Cardiac muscle cell (in vitro differentiated cells and primary cell): ENCODE measurements at regions not wholly inside any gene's neighbourhood (a gene's known extent, or its start where the extent isn't known, plus 50 kb on each side); places are given as distances from the start of the nearest gene placed in this dataset.

Experiments used
- DNase-seq, 2 donors: peaks; one replicate each; pipeline versions ENCODE4 v3.0.0 to v3.0.0-alpha.2; 2010 to 2017; ENCODE audit warnings: low read depth in 1 of 2, low spot score in 1 of 2
- H3K27ac ChIP-seq: fragments of 200-600 bp; sonication (generic); 2 replicates; pipeline ENCODE4 v1.5.1; 2016
- H3K27me3 ChIP-seq: fragments of 200-600 bp; sonication (generic); 2 replicates; pipeline ENCODE4 v1.6.0; 2016; ENCODE audit warnings: control low read depth
- H3K36me3 ChIP-seq: fragments of 200-600 bp; sonication (generic); 2 replicates; pipeline ENCODE4 v1.5.1; 2016; ENCODE audit warnings: control low read depth
- H3K4me1 ChIP-seq: fragments of 200-600 bp; sonication (generic); 2 replicates; pipeline ENCODE4 v1.8.1; 2017; ENCODE audit warnings: low read depth, mild to moderate bottlenecking, mixed run types
- H3K4me3 ChIP-seq: fragments of 200-600 bp; sonication (generic); 2 replicates; pipeline ENCODE4 v1.5.1; 2016; ENCODE audit warnings: mild to moderate bottlenecking
- H3K9me3 ChIP-seq: fragments of 200-600 bp; sonication (generic); 2 replicates; pipeline ENCODE4 v1.5.1; 2017; ENCODE audit warnings: low read depth, mild to moderate bottlenecking, control low read depth
- TF ChIP-seq, protein P1 (sequence below): IDR thresholded peaks from 2 replicates; pipeline ENCODE4 v1.5.1; 2012; ENCODE audit warnings: low read depth, mild to moderate bottlenecking, low read length

DNA sequence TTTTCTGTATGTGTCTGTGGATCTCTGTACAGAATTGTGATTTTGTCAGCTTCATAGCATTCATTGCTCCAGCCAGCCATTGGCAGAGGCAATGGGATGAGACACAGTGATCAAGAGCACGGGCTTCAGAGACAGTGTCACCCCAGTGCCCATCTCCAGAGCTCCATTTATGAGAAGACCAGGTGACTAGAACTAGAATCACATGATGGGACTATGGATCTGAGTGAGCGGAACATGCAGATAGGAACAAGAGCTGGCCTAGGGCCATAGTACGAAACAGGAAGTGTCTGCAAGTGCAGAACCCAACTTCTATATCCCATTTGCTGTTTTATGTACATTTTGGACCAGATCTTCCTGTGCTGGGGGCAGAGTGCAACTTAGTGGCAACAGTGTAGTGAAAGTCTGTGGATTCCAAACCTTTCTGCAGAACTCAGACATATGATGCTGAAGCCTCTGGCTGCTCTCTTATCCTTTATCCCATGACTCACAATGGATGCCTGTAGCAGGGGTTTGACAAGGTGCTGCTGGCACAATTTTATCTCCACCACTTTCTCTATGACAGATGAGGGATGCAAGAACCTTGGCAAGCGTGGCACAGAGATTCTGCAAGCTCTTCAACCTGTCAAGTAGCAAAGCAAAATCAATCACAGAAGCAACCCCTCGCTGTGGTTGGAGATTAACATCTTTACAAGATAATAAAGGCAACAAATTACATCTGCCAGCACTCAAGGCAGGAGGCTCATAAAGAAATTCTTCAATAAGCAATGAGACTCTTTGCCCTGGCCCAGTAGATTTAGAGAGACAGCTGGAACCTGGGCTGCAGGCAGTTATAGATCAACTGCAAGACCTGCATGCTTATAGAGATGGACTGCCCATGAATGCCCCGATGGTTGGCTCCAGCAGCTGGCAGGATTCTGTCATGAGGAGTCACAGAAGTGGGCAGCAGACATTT, 681.3 kb downstream of the TNS3 start:
- peak; percentile 18 to 59 for DNase-seq
- H3K27me3 ChIP-seq, result no peaks in the 10 kb centered on the region
- H3K4me3 ChIP-seq, result no peak overlapping the region
- peaks cover 3% of the 10 kb centered on the region for H3K4me1 ChIP-seq
- no peaks in the 10 kb centered on the region for H3K9me3 ChIP-seq
- H3K36me3 ChIP-seq, result no peaks in the 10 kb centered on the region
- TF ChIP-seq, protein P1, sequence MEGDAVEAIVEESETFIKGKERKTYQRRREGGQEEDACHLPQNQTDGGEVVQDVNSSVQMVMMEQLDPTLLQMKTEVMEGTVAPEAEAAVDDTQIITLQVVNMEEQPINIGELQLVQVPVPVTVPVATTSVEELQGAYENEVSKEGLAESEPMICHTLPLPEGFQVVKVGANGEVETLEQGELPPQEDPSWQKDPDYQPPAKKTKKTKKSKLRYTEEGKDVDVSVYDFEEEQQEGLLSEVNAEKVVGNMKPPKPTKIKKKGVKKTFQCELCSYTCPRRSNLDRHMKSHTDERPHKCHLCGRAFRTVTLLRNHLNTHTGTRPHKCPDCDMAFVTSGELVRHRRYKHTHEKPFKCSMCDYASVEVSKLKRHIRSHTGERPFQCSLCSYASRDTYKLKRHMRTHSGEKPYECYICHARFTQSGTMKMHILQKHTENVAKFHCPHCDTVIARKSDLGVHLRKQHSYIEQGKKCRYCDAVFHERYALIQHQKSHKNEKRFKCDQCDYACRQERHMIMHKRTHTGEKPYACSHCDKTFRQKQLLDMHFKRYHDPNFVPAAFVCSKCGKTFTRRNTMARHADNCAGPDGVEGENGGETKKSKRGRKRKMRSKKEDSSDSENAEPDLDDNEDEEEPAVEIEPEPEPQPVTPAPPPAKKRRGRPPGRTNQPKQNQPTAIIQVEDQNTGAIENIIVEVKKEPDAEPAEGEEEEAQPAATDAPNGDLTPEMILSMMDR, result no peak
- no peak overlapping the region for H3K27ac ChIP-seq

DNA sequence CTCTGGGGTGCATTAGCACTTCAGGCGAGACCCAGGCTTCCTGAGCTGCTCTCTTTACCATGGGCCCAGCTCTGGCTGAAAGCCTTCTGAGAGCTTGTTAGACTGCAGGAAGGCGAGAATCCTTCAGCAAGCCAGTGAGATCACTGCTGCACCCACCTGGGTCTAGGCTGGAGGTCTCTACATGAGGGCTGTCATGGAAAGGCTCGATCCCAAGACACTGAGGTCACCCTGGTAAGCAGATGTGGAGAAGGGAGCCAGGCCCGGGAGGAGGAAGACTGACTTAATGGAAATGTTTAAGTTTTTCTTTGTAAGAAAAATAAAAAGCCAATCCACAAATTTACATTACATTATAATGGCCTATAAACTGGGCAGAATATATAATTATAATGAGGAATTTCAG, 684.5 kb downstream of the TNS3 start:
- Histone ChIP-seq H3K27me3 (no peaks in the 10 kb centered on the region), H3K9me3 (no peaks in the 10 kb centered on the region), H3K4me1 (peaks cover 3% of the 10 kb centered on the region), H3K27ac (no peak overlapping the region), H3K36me3 (no peaks in the 10 kb centered on the region), H3K4me3 (no peak overlapping the region)
- TF ChIP-seq, protein P1, result no peak
- no peak for DNase-seq

DNA sequence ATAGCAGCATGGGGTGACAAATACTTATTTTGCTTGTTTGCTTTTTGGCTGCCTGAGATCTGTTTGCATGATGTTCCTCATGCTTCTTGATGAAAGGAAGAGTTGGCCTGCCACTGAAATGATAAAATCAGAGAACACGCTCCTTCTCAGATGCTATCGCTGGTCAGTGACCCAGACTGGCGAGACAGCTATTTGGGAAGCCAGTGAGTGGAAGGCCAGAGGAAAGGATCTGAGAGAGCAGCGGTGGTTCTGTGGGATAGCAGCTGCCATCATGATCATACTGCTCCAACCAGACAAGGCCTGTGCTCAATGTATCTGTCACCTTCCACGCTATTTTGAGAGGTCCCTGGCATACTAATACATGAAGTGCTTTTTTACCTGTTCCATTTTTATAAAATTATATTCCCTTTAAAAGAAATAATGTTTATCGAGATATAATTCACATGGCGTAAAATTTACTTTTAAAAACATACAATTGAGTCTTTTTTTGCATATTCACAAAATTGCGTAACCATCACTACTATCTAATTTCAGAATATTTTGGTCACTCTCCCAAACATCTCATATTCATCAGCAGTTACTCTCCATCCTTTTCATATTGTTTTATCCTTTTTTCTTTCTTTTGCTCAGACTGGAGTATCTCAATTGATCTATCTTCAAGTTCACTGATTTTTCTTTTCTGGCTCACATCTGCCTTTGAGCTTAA, 695.1 kb downstream of the TNS3 start:
- Histone ChIP-seq H3K9me3 (no peaks in the 10 kb centered on the region), H3K4me1 (no peaks in the 10 kb centered on the region), H3K4me3 (no peak overlapping the region), H3K27ac (no peak overlapping the region), H3K36me3 (no peaks in the 10 kb centered on the region), H3K27me3 (no peaks in the 10 kb centered on the region)
- TF ChIP-seq, protein P1, result no peak
- DNase-seq, result no peak

DNA sequence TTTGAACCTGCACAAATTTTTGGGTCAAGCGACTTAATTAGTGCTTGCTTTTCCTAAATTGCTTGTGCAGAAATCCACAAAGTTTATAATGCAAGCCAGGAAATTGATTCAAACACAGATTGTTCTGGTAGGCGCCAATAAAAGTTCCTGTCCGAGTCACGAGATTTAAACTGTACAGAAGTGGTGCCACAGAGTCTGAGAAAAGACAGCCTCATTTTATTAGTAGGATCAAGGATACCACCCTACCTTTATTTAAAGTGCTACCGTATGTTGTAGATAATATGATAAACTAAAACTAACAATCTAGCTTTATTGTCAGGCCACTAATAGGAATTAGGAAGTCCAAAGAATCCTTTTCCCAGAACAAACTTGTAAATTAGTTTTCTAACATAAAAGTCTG, 696.7 kb downstream of the TNS3 start:
- H3K27ac ChIP-seq, result no peak overlapping the region
- no peaks in the 10 kb centered on the region for H3K4me1 ChIP-seq
- DNase-seq, result no peak
- H3K27me3 ChIP-seq, result no peaks in the 10 kb centered on the region
- H3K36me3 ChIP-seq, result no peaks in the 10 kb centered on the region
- H3K9me3 ChIP-seq, result no peaks in the 10 kb centered on the region
- no peak overlapping the region for H3K4me3 ChIP-seq
- TF ChIP-seq, protein P1, result no peak

DNA sequence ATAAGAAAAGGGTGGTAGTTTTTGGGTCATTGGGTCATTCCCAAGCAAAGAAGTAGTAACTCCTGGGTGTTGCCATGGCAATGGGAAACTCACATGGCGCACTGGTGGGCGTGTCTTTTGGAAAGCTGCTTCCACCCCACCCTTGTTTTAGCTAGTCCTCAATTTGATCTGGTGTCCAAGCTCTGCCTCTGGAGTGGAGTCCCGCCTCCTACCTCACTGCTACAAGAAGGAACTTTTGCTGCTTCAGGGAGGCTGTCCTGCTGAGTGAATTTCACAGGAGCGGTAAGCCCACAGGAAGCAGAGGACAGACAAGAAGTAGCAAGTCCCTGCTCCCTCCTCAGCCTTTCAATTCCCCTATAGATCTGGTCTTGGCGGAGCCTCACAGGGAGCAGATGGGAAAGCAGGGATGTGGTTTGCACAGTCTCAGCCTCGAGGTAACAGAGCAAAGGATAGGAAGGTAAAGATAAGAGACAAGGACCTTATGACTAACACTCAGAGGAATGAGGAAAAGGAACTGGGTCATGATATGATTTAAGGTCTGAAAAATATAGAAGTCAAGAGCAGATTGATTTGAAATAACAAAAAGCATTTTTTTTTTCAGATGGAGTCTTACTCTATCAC, 700.3 kb downstream of the TNS3 start:
- DNase-seq, result peak in 1 of 2 donors; percentile 31
- no peaks in the 10 kb centered on the region for H3K4me1 ChIP-seq
- no peak overlapping the region for H3K4me3 ChIP-seq
- no peaks in the 10 kb centered on the region for H3K36me3 ChIP-seq
- TF ChIP-seq, protein P1, result no peak
- H3K27me3 ChIP-seq, result no peaks in the 10 kb centered on the region
- no peak overlapping the region for H3K27ac ChIP-seq
- H3K9me3 ChIP-seq, result no peaks in the 10 kb centered on the region
